ENCODE measurements at regions not wholly inside any gene's neighbourhood (a gene's known extent, or its start where the extent isn't known, plus 50 kb on each side); places are given as distances from the start of the nearest gene placed in this dataset.
"Not testable (repeated sequence)": the region's sequence is repeated elsewhere in the genome, so short reads cannot be mapped to it uniquely, and the experiment has no call there.

DNA sequence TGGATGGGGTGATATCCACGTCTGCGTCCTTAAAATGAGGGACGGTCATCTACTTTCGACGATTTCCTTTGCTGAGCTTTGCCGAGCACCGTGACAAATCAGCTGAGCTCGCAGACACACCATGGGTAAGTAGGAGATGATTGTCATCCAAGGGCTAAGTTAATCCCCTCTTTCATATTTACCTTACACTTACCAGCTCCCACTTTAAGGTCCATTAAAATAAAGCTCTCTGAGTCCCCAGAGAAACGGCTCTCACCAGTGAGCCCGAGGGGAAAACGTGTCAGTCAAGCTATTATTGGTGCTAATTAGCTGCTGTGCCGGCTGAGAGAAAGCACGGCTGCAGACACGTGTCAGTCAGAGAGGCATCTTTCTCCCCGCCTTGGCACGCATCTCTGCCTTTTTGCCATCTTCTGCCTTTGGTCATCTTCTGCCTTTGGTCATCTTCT, 72.2 kb downstream of the CRLF2 start:
- Mint-ChIP-seq H3K4me3 (ENCODE audit: unreplicated experiment) (no peak overlapping the region), H3K9me3 (ENCODE audit: unreplicated experiment) (peaks cover 56% of the 10 kb centered on the region), H3K36me3 (ENCODE audit: low read depth, unreplicated experiment) (peaks cover 22% of the 10 kb centered on the region), H3K27me3 (ENCODE audit: unreplicated experiment) (peaks cover 24% of the 10 kb centered on the region), H3K27ac (ENCODE audit: unreplicated experiment) (no peak overlapping the region), H3K4me1 (ENCODE audit: unreplicated experiment) (no peaks in the 10 kb centered on the region)
- no peak for TF ChIP-seq CTCF (IDR thresholded peaks at IDR 0.05; ENCODE audit: unreplicated experiment)
- no peak for DNase-seq (ENCODE audit: low spot score)

- no peak overlapping the region for H3K4me3 Mint-ChIP-seq (ENCODE audit: unreplicated experiment)
- no peak for DNase-seq (ENCODE audit: low spot score)
- no peak for TF ChIP-seq CTCF (IDR thresholded peaks at IDR 0.05; ENCODE audit: unreplicated experiment)
- H3K27me3 Mint-ChIP-seq (ENCODE audit: unreplicated experiment): peaks cover 23% of the 10 kb centered on the region
- H3K27ac Mint-ChIP-seq (ENCODE audit: unreplicated experiment): no peak overlapping the region
- no peaks in the 10 kb centered on the region for H3K4me1 Mint-ChIP-seq (ENCODE audit: unreplicated experiment)
- peaks cover 22% of the 10 kb centered on the region for H3K36me3 Mint-ChIP-seq (ENCODE audit: low read depth, unreplicated experiment)
- peaks cover 51% of the 10 kb centered on the region for H3K9me3 Mint-ChIP-seq (ENCODE audit: unreplicated experiment)
Observed at GRCh38 chrX:1139185-1139500, 73.3 kb downstream of the CRLF2 start.

DNA sequence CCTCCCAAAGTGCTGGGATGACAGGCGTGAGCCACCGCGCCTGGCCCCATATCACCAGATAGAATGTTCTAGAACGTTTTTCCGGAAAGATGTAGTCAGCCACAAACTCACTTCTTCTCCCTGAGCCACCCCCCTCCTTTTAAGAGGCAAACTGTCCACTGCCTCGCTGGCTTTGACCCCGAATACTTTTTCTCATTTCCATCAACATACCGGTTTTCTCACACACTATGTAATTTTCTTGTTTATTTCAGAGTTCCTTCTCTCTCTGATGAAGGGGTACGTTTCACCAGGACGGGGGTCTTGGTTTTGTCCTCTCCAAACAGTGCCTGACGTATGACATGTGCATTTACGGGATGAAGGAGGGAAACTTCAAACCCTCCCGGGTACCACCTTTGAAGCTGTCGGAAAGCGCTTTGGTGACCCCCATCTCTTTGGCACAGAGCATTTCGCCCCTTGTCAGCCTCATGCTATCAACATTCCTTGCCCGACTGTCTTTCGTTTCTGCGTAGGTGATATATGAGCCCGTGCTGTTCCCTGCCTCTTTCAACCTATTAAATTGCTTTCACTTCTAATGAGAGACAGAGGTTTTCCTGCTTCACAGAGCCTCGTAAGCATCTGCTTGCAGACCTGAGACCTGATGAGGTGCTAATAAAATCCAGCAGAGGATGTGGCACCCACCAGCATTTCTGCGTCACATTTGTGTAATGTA, 73.8 kb downstream of the CRLF2 start:
- Mint-ChIP-seq H3K27ac (ENCODE audit: unreplicated experiment) (no peak overlapping the region), H3K4me3 (ENCODE audit: unreplicated experiment) (no peak overlapping the region)

DNA sequence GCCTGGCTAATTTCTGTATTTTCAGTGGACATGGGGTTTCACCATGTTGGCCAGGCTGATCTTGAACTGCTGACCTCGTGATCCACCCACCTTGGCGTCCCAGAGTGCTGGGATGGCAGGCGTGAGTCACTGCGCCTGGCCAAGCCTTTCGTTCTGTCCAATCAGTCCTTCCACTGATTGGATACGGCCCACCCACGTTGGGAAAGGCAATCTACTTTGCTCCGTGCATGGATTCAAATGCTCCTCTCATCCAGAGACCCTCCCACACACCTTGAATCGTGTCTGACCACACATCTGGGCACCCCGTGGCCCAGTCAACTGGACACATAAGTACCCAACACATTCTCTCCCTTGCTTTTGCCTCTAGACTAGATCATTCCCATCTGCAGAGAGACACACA, 74.9 kb downstream of the CRLF2 start:
- Mint-ChIP-seq H3K36me3 (ENCODE audit: low read depth, unreplicated experiment) (peaks cover 22% of the 10 kb centered on the region), H3K9me3 (ENCODE audit: unreplicated experiment) (peaks cover 44% of the 10 kb centered on the region), H3K27ac (ENCODE audit: unreplicated experiment) (no peak overlapping the region), H3K4me3 (ENCODE audit: unreplicated experiment) (no peak overlapping the region), H3K27me3 (ENCODE audit: unreplicated experiment) (peaks cover 21% of the 10 kb centered on the region), H3K4me1 (ENCODE audit: unreplicated experiment) (no peaks in the 10 kb centered on the region)
- DNase-seq (ENCODE audit: low spot score): no peak
- TF ChIP-seq CTCF (IDR thresholded peaks at IDR 0.05; ENCODE audit: unreplicated experiment): no peak

More for the DNA sequence above, 73.8 kb downstream of the CRLF2 start:
- TF ChIP-seq CTCF (IDR thresholded peaks at IDR 0.05; ENCODE audit: unreplicated experiment): no peak
- H3K9me3 Mint-ChIP-seq (ENCODE audit: unreplicated experiment): peaks cover 49% of the 10 kb centered on the region
- H3K27me3 Mint-ChIP-seq (ENCODE audit: unreplicated experiment): peaks cover 23% of the 10 kb centered on the region
- no peaks in the 10 kb centered on the region for H3K4me1 Mint-ChIP-seq (ENCODE audit: unreplicated experiment)
- H3K36me3 Mint-ChIP-seq (ENCODE audit: low read depth, unreplicated experiment): peaks cover 22% of the 10 kb centered on the region
- no peak for DNase-seq (ENCODE audit: low spot score)

DNA sequence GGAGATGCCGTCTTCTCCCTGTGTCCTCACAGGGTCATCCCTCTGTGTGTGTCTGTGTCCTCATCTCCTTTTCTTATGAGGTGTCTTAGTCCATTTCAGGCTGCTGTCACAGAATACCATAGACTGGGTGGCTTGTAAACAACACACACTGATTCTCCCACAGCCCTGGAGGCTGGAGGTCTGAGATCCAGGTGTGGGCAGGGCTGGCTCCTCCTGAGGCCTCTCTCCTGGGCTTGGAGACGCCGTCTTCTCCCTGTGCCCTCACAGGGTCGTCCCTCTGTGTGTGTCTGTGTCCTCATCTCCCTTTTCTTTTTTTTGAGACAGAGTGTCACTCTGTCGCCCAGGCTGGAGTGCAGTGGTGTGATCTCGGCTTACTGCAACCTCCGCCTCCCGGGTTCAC, 75.9 kb downstream of the CRLF2 start:
- Mint-ChIP-seq H3K36me3 (ENCODE audit: low read depth, unreplicated experiment) (peaks cover 22% of the 10 kb centered on the region), H3K9me3 (ENCODE audit: unreplicated experiment) (peaks cover 41% of the 10 kb centered on the region), H3K27me3 (ENCODE audit: unreplicated experiment) (peaks cover 19% of the 10 kb centered on the region)
- H3K27ac Mint-ChIP-seq (ENCODE audit: unreplicated experiment); DNase-seq (ENCODE audit: low spot score); H3K4me1 Mint-ChIP-seq (ENCODE audit: unreplicated experiment); H3K4me3 Mint-ChIP-seq (ENCODE audit: unreplicated experiment): not testable (repeated sequence)

Data from endothelial cell (in vitro differentiated cells).